GM23338 (cell line): ENCODE measurements at regions not wholly inside any gene's neighbourhood (a gene's known extent, or its start where the extent isn't known, plus 50 kb on each side); places are given as distances from the start of the nearest gene placed in this dataset.

Experiments used
- ATAC-seq: fragments of 200-7000 bp; cut with Tn5 transposase; 3 replicates; pipeline ENCODE4 v1.9.1; 2020
- DNase-seq: peaks from one replicate; pipeline ENCODE4 v3.0.0-alpha.2; 2015; ENCODE audit warnings: low spot score
- H2AFZ ChIP-seq: fragments of 200-600 bp; sonication (generic); 2 replicates; pipeline ENCODE4 v1.8.0; 2016; ENCODE audit warnings: antibody characterized with exemption, mild to moderate bottlenecking, moderate library complexity
- H3F3A ChIP-seq: fragments of 200-600 bp; sonication (generic); replicated peaks from 2 replicates; pipeline ENCODE4 v1.8.0; 2017; ENCODE audit warnings: antibody characterized with exemption, mixed run types, low read depth
- H3K27ac ChIP-seq: fragments of 200-600 bp; sonication (generic); 2 replicates; pipeline ENCODE4 v1.6.1; 2016; ENCODE audit warnings: low read depth
- H3K27me3 ChIP-seq: fragments of 200-600 bp; sonication (generic); 2 replicates; pipeline ENCODE4 v1.8.0; 2016; ENCODE audit warnings: mild to moderate bottlenecking, mixed run types, moderate library complexity; ENCODE audit not compliant: insufficient read depth
- H3K36me3 ChIP-seq: fragments of 200-600 bp; sonication (generic); 2 replicates; pipeline ENCODE4 v1.8.0; 2016; ENCODE audit warnings: mild to moderate bottlenecking; ENCODE audit not compliant: insufficient read depth
- H3K4me1 ChIP-seq: fragments of 200-600 bp; sonication (generic); 2 replicates; pipeline ENCODE4 v1.8.0; 2016; ENCODE audit warnings: mild to moderate bottlenecking, moderate library complexity; ENCODE audit not compliant: insufficient read depth
- H3K4me2 ChIP-seq: fragments of 200-600 bp; sonication (generic); 2 replicates; pipeline ENCODE4 v1.7.1; 2017; ENCODE audit warnings: mixed run types
- H3K4me3 ChIP-seq: fragments of 200-600 bp; sonication (generic); 2 replicates; pipeline ENCODE4 v1.6.1; 2016; ENCODE audit warnings: mixed run types
- H3K79me2 ChIP-seq: fragments of 200-600 bp; sonication (generic); replicated peaks from 2 replicates; pipeline ENCODE4 v1.8.0; 2017; ENCODE audit warnings: mild to moderate bottlenecking; ENCODE audit not compliant: insufficient read depth
- H3K9me2 ChIP-seq: fragments of 200-600 bp; sonication (generic); 2 replicates; pipeline ENCODE4 v1.8.0; 2017; ENCODE audit not compliant: insufficient read depth
- H4K20me1 ChIP-seq: fragments of 200-600 bp; sonication (generic); replicated peaks from 2 replicates; pipeline ENCODE4 v1.8.0; 2017; ENCODE audit warnings: mild to moderate bottlenecking; ENCODE audit not compliant: insufficient read depth
- H3K27ac Mint-ChIP-seq: 2 replicates; pipeline ENCODE4 v1.8.0; 2020; ENCODE audit warnings: inconsistent platforms, mild to moderate bottlenecking, moderate library complexity, mixed read lengths
- H3K27me3 Mint-ChIP-seq: 3 replicates; pipeline ENCODE4 v1.8.0; 2022; ENCODE audit warnings: low read depth, mild to moderate bottlenecking, moderate library complexity, mixed read lengths, inconsistent platforms; ENCODE audit not compliant: insufficient read depth, poor library complexity
- H3K36me3 Mint-ChIP-seq: 3 replicates; pipeline ENCODE4 v1.8.0; 2021; ENCODE audit warnings: low read depth, mild to moderate bottlenecking, inconsistent platforms, moderate library complexity, mixed read lengths
- H3K4me1 Mint-ChIP-seq: 3 replicates; pipeline ENCODE4 v1.8.0; 2020; ENCODE audit warnings: mild to moderate bottlenecking, inconsistent platforms, mixed read lengths
- H3K4me3 Mint-ChIP-seq: 3 replicates; pipeline ENCODE4 v1.8.0; 2021; ENCODE audit warnings: moderate library complexity, mild to moderate bottlenecking, inconsistent platforms, mixed read lengths
- H3K9me3 Mint-ChIP-seq: 3 replicates; pipeline ENCODE4 v1.8.0; 2020; ENCODE audit warnings: moderate library complexity, mild to moderate bottlenecking, inconsistent platforms, mixed read lengths
- CTCF ChIP-seq, 2 experiments: fragments of 200-600 bp in 1 of 2; sonication (generic) in 1 of 2; conservative IDR thresholded peaks; 2 replicates each; pipeline versions ENCODE4 v1.5.1 to v1.6.1; 2016 to 2017; ENCODE audit warnings: antibody characterized with exemption in 2 of 2, low read depth in 2 of 2, mild to moderate bottlenecking in 2 of 2, moderate library complexity in 1 of 2
- JUNB ChIP-seq: IDR thresholded peaks from one replicate; pipeline ENCODE4 v1.6.1; 2016; ENCODE audit warnings: antibody characterized with exemption; ENCODE audit not compliant: unreplicated experiment
- POLR2AphosphoS5 ChIP-seq: IDR thresholded peaks from 2 replicates; pipeline ENCODE4 v1.6.1; 2016; ENCODE audit warnings: antibody characterized with exemption, low read depth
- REST ChIP-seq: IDR thresholded peaks from one replicate; pipeline ENCODE4 v1.6.1; 2018; ENCODE audit warnings: antibody characterized with exemption; ENCODE audit not compliant: unreplicated experiment

- H3K27ac Mint-ChIP-seq: no peak overlapping the region
- Histone ChIP-seq H4K20me1 (no peaks in the 10 kb centered on the region), H3K27me3 (no peaks in the 10 kb centered on the region), H3F3A (no peaks in the 10 kb centered on the region), H3K4me1 (no peaks in the 10 kb centered on the region), H3K79me2 (no peaks in the 10 kb centered on the region), H3K4me2 (no peak overlapping the region), H3K9me2 (no peaks in the 10 kb centered on the region), H3K27ac (no peak overlapping the region), H3K4me3 (no peak overlapping the region), H2AFZ (peak overlapping the region; percentile 84), H3K36me3 (no peaks in the 10 kb centered on the region)
- H3K36me3 Mint-ChIP-seq: no peaks in the 10 kb centered on the region
- DNase-seq (no peak), ATAC-seq (no peak; the same call in 2 of the 3 replicates)
- TF ChIP-seq JUNB (no peak), CTCF (conservative IDR thresholded peaks at IDR 0.05; ENCODE audit: low read depth in 2 of 2) (no peak)
- peaks cover 8% of the 10 kb centered on the region for H3K27me3 Mint-ChIP-seq
- H3K9me3 Mint-ChIP-seq: no peaks in the 10 kb centered on the region
- no peak overlapping the region for H3K4me3 Mint-ChIP-seq
- peaks cover 5% of the 10 kb centered on the region; the same call in 2 of the 3 replicates for H3K4me1 Mint-ChIP-seq
These were observed 52.9 kb upstream of the CITED4 start for GRCh38 chr1:40914927-40915569.

- H3F3A ChIP-seq: no peaks in the 10 kb centered on the region
- H4K20me1 ChIP-seq: no peaks in the 10 kb centered on the region
- ATAC-seq (no peak), DNase-seq (no peak)
- Mint-ChIP-seq H3K4me1 (peaks cover 5% of the 10 kb centered on the region; the same call in 2 of the 3 replicates), H3K27me3 (peaks cover 10% of the 10 kb centered on the region), H3K27ac (no peak overlapping the region), H3K36me3 (no peaks in the 10 kb centered on the region), H3K4me3 (no peak overlapping the region), H3K9me3 (no peaks in the 10 kb centered on the region)
- no peaks in the 10 kb centered on the region for H3K4me1 ChIP-seq
- TF ChIP-seq REST (no peak), POLR2AphosphoS5 (no peak)
- no peaks in the 10 kb centered on the region for H3K9me2 ChIP-seq
- H3K4me2 ChIP-seq: no peak overlapping the region
- H3K36me3 ChIP-seq: no peaks in the 10 kb centered on the region
- peak overlapping the region; percentile 84 for H2AFZ ChIP-seq
- H3K27me3 ChIP-seq: no peaks in the 10 kb centered on the region
- no peak overlapping the region for H3K4me3 ChIP-seq
- H3K27ac ChIP-seq: no peak overlapping the region
- H3K79me2 ChIP-seq: no peaks in the 10 kb centered on the region
These were observed 53.4 kb upstream of the CITED4 start for GRCh38 chr1:40915581-40915980.
